Neutrophil (primary cell): ENCODE measurements at regions not wholly inside any gene's neighbourhood (a gene's known extent, or its start where the extent isn't known, plus 50 kb on each side); places are given as distances from the start of the nearest gene placed in this dataset.
"Not testable (repeated sequence)": the region's sequence is repeated elsewhere in the genome, so short reads cannot be mapped to it uniquely, and the experiment has no call there.

Experiments used
- H3K27ac ChIP-seq: fragments of 200-600 bp; sonication (generic); 2 replicates; pipeline ENCODE4 v1.5.1; 2016; ENCODE audit warnings: mild to moderate bottlenecking, moderate library complexity
- H3K27me3 ChIP-seq: fragments of 200-600 bp; sonication (generic); 2 replicates; pipeline ENCODE4 v1.6.0; 2016; ENCODE audit warnings: mild to moderate bottlenecking
- H3K36me3 ChIP-seq: fragments of 200-600 bp; sonication (generic); 2 replicates; pipeline ENCODE4 v1.5.1; 2017
- H3K4me1 ChIP-seq, 2 experiments: fragments of 200-600 bp in 1 of 2; sonication (generic) in 1 of 2; 1 replicate in 1 of 2; 2 replicates in 1 of 2; pipeline versions ENCODE4 v1.5.1 to v1.6.1; 2013 to 2016; ENCODE audit warnings: low read depth in 1 of 2, low read length in 1 of 2, mild to moderate bottlenecking in 1 of 2, moderate library complexity in 1 of 2; ENCODE audit not compliant: control insufficient read depth in 1 of 2, insufficient read depth in 1 of 2
- H3K4me3 ChIP-seq, 2 experiments: fragments of 200-600 bp in 1 of 2; sonication (generic) in 1 of 2; 1 replicate in 1 of 2; 2 replicates in 1 of 2; pipeline ENCODE4 v1.5.1; 2013 to 2016; ENCODE audit warnings: low read depth in 1 of 2, low read length in 1 of 2, mild to moderate bottlenecking in 1 of 2, moderate library complexity in 1 of 2
- H3K9me3 ChIP-seq: fragments of 200-600 bp; sonication (generic); 2 replicates; pipeline ENCODE4 v1.5.1; 2016
- CTCF ChIP-seq: fragments of 200-600 bp; sonication (generic); IDR thresholded peaks from 2 replicates; pipeline ENCODE4 v1.5.1; 2016; ENCODE audit warnings: antibody characterized with exemption

GRCh38 chr7:56697058-56697457, 435.2 kb downstream of the ZNF479 start:
- H3K4me1 ChIP-seq, H3K27me3 ChIP-seq, H3K4me3 ChIP-seq, H3K36me3 ChIP-seq, H3K9me3 ChIP-seq, H3K27ac ChIP-seq: not testable (repeated sequence)

- H3K36me3 ChIP-seq = no peaks in the 10 kb centered on the region
- no peaks in the 10 kb centered on the region for H3K4me1 ChIP-seq
- H3K27me3 ChIP-seq = no peaks in the 10 kb centered on the region
- TF ChIP-seq CTCF = no peak
- no peak overlapping the region for H3K4me3 ChIP-seq
- peaks cover 10% of the 10 kb centered on the region for H3K9me3 ChIP-seq
- no peak overlapping the region for H3K27ac ChIP-seq
Observed at GRCh38 chr7:56686276-56686859, 445.9 kb downstream of the ZNF479 start.

GRCh38 chr7:56639173-56639746, 493.0 kb downstream of the ZNF479 start:
- Histone ChIP-seq H3K27me3 (no peaks in the 10 kb centered on the region), H3K9me3 (peaks cover 4% of the 10 kb centered on the region), H3K27ac (no peak overlapping the region), H3K36me3 (no peaks in the 10 kb centered on the region), H3K4me3 (no peak overlapping the region), H3K4me1 (no peaks in the 10 kb centered on the region)
- TF ChIP-seq CTCF = no peak

- H3K9me3 ChIP-seq = no peaks in the 10 kb centered on the region
- no peak overlapping the region for H3K4me3 ChIP-seq
- no peak for TF ChIP-seq CTCF
- H3K4me1 ChIP-seq = no peaks in the 10 kb centered on the region
- H3K27me3 ChIP-seq = no peaks in the 10 kb centered on the region
- H3K27ac ChIP-seq = no peak overlapping the region
- no peaks in the 10 kb centered on the region for H3K36me3 ChIP-seq
Observed at GRCh38 chr7:56609852-56610355, 493.7 kb upstream of the NUPR2 start.

- Histone ChIP-seq H3K9me3 (no peaks in the 10 kb centered on the region), H3K27me3 (no peaks in the 10 kb centered on the region), H3K36me3 (no peaks in the 10 kb centered on the region), H3K27ac (no peak overlapping the region), H3K4me1 (no peaks in the 10 kb centered on the region), H3K4me3 (no peak overlapping the region)
- TF ChIP-seq CTCF = no peak
Observed at GRCh38 chr7:56605146-56605545, 488.9 kb upstream of the NUPR2 start.

- H3K36me3 ChIP-seq = no peaks in the 10 kb centered on the region
- H3K27me3 ChIP-seq = no peaks in the 10 kb centered on the region
- no peak for TF ChIP-seq CTCF
- H3K4me1 ChIP-seq = no peaks in the 10 kb centered on the region
- H3K9me3 ChIP-seq = no peaks in the 10 kb centered on the region
- no peak overlapping the region for H3K4me3 ChIP-seq
- no peak overlapping the region for H3K27ac ChIP-seq
Observed at GRCh38 chr7:56578612-56579011, 462.4 kb upstream of the NUPR2 start.
